H1 (cell line): ENCODE measurements at regions not wholly inside any gene's neighbourhood (a gene's known extent, or its start where the extent isn't known, plus 50 kb on each side); places are given as distances from the start of the nearest gene placed in this dataset.

Source experiments
- CTCF ChIA-PET: fragments of 300-600 bp; sonication (Branson Sonifier 250); formaldehyde crosslinking; loops from one replicate; lab custom pipeline; 2021; ENCODE audit not compliant: partially characterized antibody; lab: Charles Lee
- POLR2A ChIA-PET: fragments of 300-600 bp; sonication (Branson Sonifier 250); formaldehyde crosslinking; loops from one replicate; lab custom pipeline; 2021; ENCODE audit warnings: inconsistent platforms; ENCODE audit not compliant: partially characterized antibody; lab: Charles Lee
- DNase-seq, 2 experiments: peaks; one replicate each; pipeline versions ENCODE4 v3.0.0 to v3.0.0-alpha.2; 2010 to 2022; ENCODE audit warnings: low spot score in 2 of 2, low read depth in 1 of 2, mixed read lengths in 1 of 2
- FAIRE-seq: peaks from 2 replicates; lab custom pipeline; 2011; peaks lifted over from hg19 to GRCh38; lab: Jason Lieb, UNC
- H2AFZ ChIP-seq: 2 replicates; pipeline ENCODE4 v1.8.1; 2012; ENCODE audit warnings: low read length, inconsistent platforms
- H2AK5ac ChIP-seq: 2 replicates; pipeline ENCODE4 v1.6.1; 2013; ENCODE audit warnings: low read depth, low read length
- H2BK120ac ChIP-seq: replicated peaks from 2 replicates; pipeline ENCODE3; 2013; ENCODE audit warnings: low read depth, low read length, inconsistent platforms
- H2BK12ac ChIP-seq: 2 replicates; pipeline ENCODE4 v1.6.1; 2013; ENCODE audit warnings: low read depth, low read length
- H2BK15ac ChIP-seq: 2 replicates; pipeline ENCODE4 v1.6.1; 2013; ENCODE audit warnings: low read length
- H2BK20ac ChIP-seq: 2 replicates; pipeline ENCODE4 v1.6.1; 2013; ENCODE audit warnings: low read length
- H2BK5ac ChIP-seq: 2 replicates; pipeline ENCODE4 v1.6.1; 2013; ENCODE audit warnings: low read depth, low read length
- H3K14ac ChIP-seq: 2 replicates; pipeline ENCODE4 v1.6.1; 2013; ENCODE audit warnings: inconsistent platforms; ENCODE audit not compliant: insufficient read length
- H3K18ac ChIP-seq: 2 replicates; pipeline ENCODE4 v1.6.1; 2013; ENCODE audit warnings: low read length; ENCODE audit errors: extremely low read depth
- H3K23ac ChIP-seq: 2 replicates; pipeline ENCODE4 v1.6.1; 2013; ENCODE audit warnings: inconsistent platforms; ENCODE audit not compliant: insufficient read length
- H3K23me2 ChIP-seq: 2 replicates; pipeline ENCODE4 v1.6.1; 2013; ENCODE audit warnings: low read depth, low read length
- H3K27ac ChIP-seq: 2 replicates; pipeline ENCODE4 v1.6.1; 2011; ENCODE audit warnings: low read depth, low read length, inconsistent platforms
- H3K27me3 ChIP-seq, 4 experiments: replicated peaks in 1 of 4; 1 replicate in 1 of 4; 2 replicates in 3 of 4; pipeline versions ENCODE4 v1.6.1 to v1.8.1; 2011 to 2013; ENCODE audit warnings: low read length in 3 of 4, mild to moderate bottlenecking in 3 of 4, inconsistent platforms in 2 of 4, mixed read lengths in 2 of 4, moderate library complexity in 1 of 4; ENCODE audit not compliant: control insufficient read depth in 3 of 4, insufficient read depth in 3 of 4; ENCODE audit errors: extremely low read depth in 1 of 4
- H3K36me3 ChIP-seq, 4 experiments: 2 replicates each; pipeline versions ENCODE4 v1.6.1 to v1.8.1; 2011 to 2013; ENCODE audit warnings: mild to moderate bottlenecking in 4 of 4, low read length in 3 of 4, moderate library complexity in 2 of 4, control low read depth in 1 of 4, inconsistent platforms in 1 of 4; ENCODE audit not compliant: insufficient read depth in 4 of 4, control insufficient read depth in 2 of 4
- H3K4ac ChIP-seq: replicated peaks from 2 replicates; pipeline ENCODE3; 2013; ENCODE audit warnings: low read length, low read depth, mixed read lengths, inconsistent platforms; ENCODE audit not compliant: insufficient read length
- H3K4me1 ChIP-seq, 4 experiments: replicated peaks in 1 of 4; 1 replicate in 1 of 4; 2 replicates in 3 of 4; pipeline versions ENCODE4 v1.6.1 to v1.8.1; 2011 to 2013; ENCODE audit warnings: low read length in 3 of 4, inconsistent platforms in 2 of 4, mixed read lengths in 1 of 4; ENCODE audit not compliant: insufficient read depth in 4 of 4, control insufficient read depth in 3 of 4
- H3K4me2 ChIP-seq, 2 experiments: 2 replicates each; pipeline versions ENCODE4 v1.6.1 to v1.8.1; 2011 to 2013; ENCODE audit warnings: low read depth in 2 of 2, low read length in 2 of 2, control low read depth in 1 of 2, inconsistent platforms in 1 of 2, mild to moderate bottlenecking in 1 of 2; ENCODE audit not compliant: insufficient read depth in 1 of 2
- H3K4me3 ChIP-seq, 4 experiments: fragments of 200-600, 300-600 bp in 1 of 4; sonication (generic), shearing (Covaris generic), sonication (Bioruptor Twin) in 1 of 4; 2 replicates each; pipeline versions ENCODE4 v1.5.1 to v1.8.1; 2011 to 2016; ENCODE audit warnings: low read length in 4 of 4, low read depth in 3 of 4, control low read depth in 2 of 4, inconsistent platforms in 2 of 4, mild to moderate bottlenecking in 2 of 4, mixed read lengths in 1 of 4, moderate library complexity in 1 of 4; ENCODE audit not compliant: insufficient read depth in 2 of 4; ENCODE audit errors: extremely low read depth in 1 of 4
- H3K56ac ChIP-seq: replicated peaks from 2 replicates; pipeline ENCODE3; 2013; ENCODE audit warnings: low read depth, mild to moderate bottlenecking, mixed read lengths, low read length, inconsistent platforms; ENCODE audit not compliant: insufficient read length
- H3K79me1 ChIP-seq: 2 replicates; pipeline ENCODE4 v1.6.1; 2013; ENCODE audit warnings: low read depth, low read length, control low read depth
- H3K79me2 ChIP-seq, 2 experiments: 2 replicates each; pipeline versions ENCODE4 v1.6.1 to v1.8.1; 2012 to 2013; ENCODE audit warnings: low read length in 2 of 2, mild to moderate bottlenecking in 2 of 2, inconsistent platforms in 1 of 2; ENCODE audit not compliant: insufficient read depth in 2 of 2, control insufficient read depth in 1 of 2
- H3K9ac ChIP-seq, 4 experiments: replicated peaks in 1 of 4; 1 replicate in 1 of 4; 2 replicates in 3 of 4; pipeline versions ENCODE4 v1.6.1 to v1.8.1; 2011 to 2013; ENCODE audit warnings: low read depth in 3 of 4, low read length in 3 of 4, control low read depth in 2 of 4, mild to moderate bottlenecking in 2 of 4, moderate library complexity in 2 of 4, inconsistent platforms in 1 of 4; ENCODE audit errors: extremely low read depth in 1 of 4
- H3K9me3 ChIP-seq, 2 experiments: 2 replicates each; pipeline versions ENCODE4 v1.6.1 to v1.8.1; 2012 to 2013; ENCODE audit warnings: mild to moderate bottlenecking in 2 of 2, moderate library complexity in 2 of 2, control low read depth in 1 of 2, inconsistent platforms in 1 of 2, low read depth in 1 of 2, low read length in 1 of 2, mixed read lengths in 1 of 2; ENCODE audit not compliant: insufficient read depth in 2 of 2
- H4K20me1 ChIP-seq, 2 experiments: replicated peaks in 1 of 2; 2 replicates each; pipeline versions ENCODE3 to v1.8.1; 2011 to 2013; ENCODE audit warnings: inconsistent platforms in 2 of 2, low read length in 2 of 2, mild to moderate bottlenecking in 1 of 2; ENCODE audit not compliant: insufficient read depth in 2 of 2, control insufficient read depth in 1 of 2
- H4K5ac ChIP-seq: 2 replicates; pipeline ENCODE4 v1.6.1; 2013; ENCODE audit warnings: low read length, low read depth, mixed read lengths, inconsistent platforms; ENCODE audit not compliant: insufficient read length
- H4K8ac ChIP-seq: 2 replicates; pipeline ENCODE4 v1.8.0; 2013; ENCODE audit warnings: mild to moderate bottlenecking, moderate library complexity, low read length, inconsistent platforms; ENCODE audit not compliant: insufficient read depth; ENCODE audit errors: extremely low read depth
- H4K91ac ChIP-seq: replicated peaks from 2 replicates; pipeline ENCODE3; 2013; ENCODE audit warnings: low read length, mixed read lengths, inconsistent platforms; ENCODE audit not compliant: insufficient read length
- CBX8 ChIP-seq: fragments of 300-800, 300-1000 bp; sonication (generic); IDR thresholded peaks from 2 replicates; pipeline ENCODE4 v1.7.1; 2016; ENCODE audit warnings: low read depth, low read length, borderline replicate concordance
- FOSL1 ChIP-seq: IDR thresholded peaks from 2 replicates; pipeline ENCODE4 v1.6.1; 2011; ENCODE audit warnings: mild to moderate bottlenecking, low read depth, low read length, moderate library complexity; ENCODE audit not compliant: insufficient read depth
- NANOG ChIP-seq: IDR thresholded peaks from 2 replicates; pipeline ENCODE4 v1.6.1; 2011; ENCODE audit warnings: low read length, low read depth, mild to moderate bottlenecking, inconsistent platforms; ENCODE audit not compliant: insufficient read depth, poor library complexity, severe bottlenecking
- POLR2A ChIP-seq, 2 experiments: IDR thresholded peaks; 1 replicate in 1 of 2; 2 replicates in 1 of 2; pipeline ENCODE4 v1.6.1; 2011; ENCODE audit warnings: low read depth in 2 of 2, low read length in 2 of 2, mild to moderate bottlenecking in 2 of 2; ENCODE audit errors: control extremely low read depth in 1 of 2
- SAP30 ChIP-seq: fragments of 300-600 bp; sonication (generic); IDR thresholded peaks from 2 replicates; pipeline ENCODE4 v1.7.1; 2012; ENCODE audit warnings: low read length, moderate library complexity, mild to moderate bottlenecking, inconsistent platforms; ENCODE audit not compliant: insufficient read depth, insufficient replicate concordance
- WGBS, 2 experiments: shearing (Covaris generic) in 1 of 2; methylation state at CpG; one replicate each; pipeline versions ENCODE4 v1.1.6 to v1.1.7; 2013 to 2015; ENCODE audit warnings: low lambda C conversion rate in 2 of 2, mixed read lengths in 2 of 2, inconsistent platforms in 1 of 2, low coverage in 1 of 2, missing lambda C conversion rate in 1 of 2; ENCODE audit not compliant: insufficient replicate concordance in 2 of 2, insufficient coverage in 1 of 2, insufficient read length in 1 of 2; ENCODE audit errors: extremely low coverage in 1 of 2, missing lambda C conversion rate in 1 of 2; 5-methylcytosine and 5-hydroxymethylcytosine counted together

- Histone ChIP-seq H3K23me2 (no peaks in the 10 kb centered on the region), H4K5ac (no peak overlapping the region), H3K23ac (no peak overlapping the region), H3K18ac (no peak overlapping the region), H3K4me3 (no peak overlapping the region), H3K36me3 (no peaks in the 10 kb centered on the region), H3K27me3 (no peaks in the 10 kb centered on the region), H2BK15ac (no peak overlapping the region), H3K79me2 (no peaks in the 10 kb centered on the region), H4K20me1 (no peaks in the 10 kb centered on the region), H3K4me2 (no peak overlapping the region), H2AK5ac (no peak overlapping the region), H2BK5ac (no peak overlapping the region), H3K14ac (no peak overlapping the region), H2AFZ (no peak overlapping the region), H3K4me1 (0 out of 7 replicates have a peak, but pooled peaks cover 0 to 3% (median 0%) of the 10 kb centered on the region in 4 experiments), H4K91ac (no peak overlapping the region), H3K9ac (no peak overlapping the region), H3K27ac (no peak overlapping the region), H2BK12ac (no peak overlapping the region), H3K56ac (no peak overlapping the region), H2BK20ac (no peak overlapping the region), H3K9me3 (no peaks in the 10 kb centered on the region; a peak in 1 of 4 replicates), H3K4ac (no peak overlapping the region), H3K79me1 (no peaks in the 10 kb centered on the region), H4K8ac (no peak overlapping the region; the same call in 1 of the 2 replicates), H2BK120ac (no peak overlapping the region)
- CTCF ChIA-PET, result interaction anchor here (1.0 to 1.6 kb wide), 2 partner anchors 143 to 149 kb away, joined by 3 to 4 read pairs; no protein-coding TSS in a partner anchor
- DNase-seq (no peak), FAIRE-seq (no peak)
- TF ChIP-seq CBX8 (no peak), FOSL1 (no peak), POLR2A (IDR thresholded peaks at IDR 0.05; ENCODE audit: control extremely low read depth in 1 of 2, low read depth in 2 of 2, low read length in 2 of 2) (no peak), SAP30 (no peak), NANOG (no peak)
- POLR2A ChIA-PET, result no interaction called here
- 95% methylated on average over 5 of the region's 5 CpGs; no CpG with 5 or more reads in 1 of the 2 experiments for WGBS, 2 experiments
These were observed 109.1 kb upstream of the GDF10 start for GRCh38 chr10:47190802-47191450.
